ENCODE measurements at regions not wholly inside any gene's neighbourhood (a gene's known extent, or its start where the extent isn't known, plus 50 kb on each side); places are given as distances from the start of the nearest gene placed in this dataset.

DNA sequence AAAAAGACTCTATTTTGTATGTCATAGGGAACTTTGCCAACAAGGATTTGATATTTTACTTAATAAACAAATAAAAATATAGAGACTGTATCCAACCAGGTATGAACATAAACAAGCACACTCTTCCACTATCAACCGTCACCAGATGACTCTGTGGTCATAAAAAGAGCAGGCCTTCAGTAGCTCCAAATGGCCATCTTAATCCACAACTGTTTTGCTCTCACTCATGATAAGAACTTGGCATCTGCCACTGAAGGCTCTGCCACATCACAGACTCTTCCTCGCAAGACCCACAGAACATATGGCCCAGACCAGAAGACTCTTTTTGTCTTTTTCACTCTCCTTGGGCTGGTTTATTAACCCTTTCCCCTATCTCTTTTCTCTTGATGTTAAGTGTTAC is 98.7 kb upstream of the POM121L12 start:
- Histone ChIP-seq H3K4ac (ENCODE audit: low read depth, low read length) (no peak overlapping the region), H2AFZ (replicated peaks; ENCODE audit: low read length, poor library complexity) (no peak overlapping the region), H3K4me2 (ENCODE audit: low read depth, low read length) (no peak overlapping the region), H4K5ac (ENCODE audit: low read depth, low read length) (no peak overlapping the region), H3K56ac (ENCODE audit: extremely low read depth, insufficient read depth, low read length) (no peak overlapping the region), H3K9ac (ENCODE audit: low read depth, low read length) (no peak overlapping the region), H4K91ac (ENCODE audit: insufficient read depth, low read depth, low read length) (no peak overlapping the region), H3K36me3 (ENCODE audit: control insufficient read depth, insufficient read depth, low read length) (no peaks in the 10 kb centered on the region), H4K8ac (ENCODE audit: low read depth in 2 of 2, low read length in 2 of 2) (no peak overlapping the region), H3K79me1 (ENCODE audit: low read depth in 1 of 2, low read length in 2 of 2) (no peaks in the 10 kb centered on the region), H4K20me1 (ENCODE audit: insufficient read depth, low read length) (no peaks in the 10 kb centered on the region), H2AK5ac (ENCODE audit: low read depth, low read length) (no peak overlapping the region), H2BK20ac (ENCODE audit: low read depth, low read length) (no peak overlapping the region), H2AK9ac (replicated peaks; ENCODE audit: low read depth, low read length, poor library complexity) (no peak overlapping the region), H3K9me1 (ENCODE audit: insufficient read depth, low read length) (no peaks in the 10 kb centered on the region), H3K4me3 (ENCODE audit: insufficient read depth, low read depth, low read length) (no peak overlapping the region), H3K14ac (replicated peaks; ENCODE audit: low read depth, low read length) (no peak overlapping the region), H2BK120ac (ENCODE audit: low read depth, low read length) (no peak overlapping the region), H3K27me3 (ENCODE audit: control insufficient read depth, insufficient read depth, low read length) (no peaks in the 10 kb centered on the region), H3K9me3 (ENCODE audit: control insufficient read depth, insufficient read depth, low read length) (peaks cover 13% of the 10 kb centered on the region), H3K4me1 (ENCODE audit: control insufficient read depth, insufficient read depth, low read length) (no peaks in the 10 kb centered on the region), H3K18ac (ENCODE audit: low read depth, low read length) (no peak overlapping the region), H2BK15ac (ENCODE audit: low read depth, low read length) (no peak overlapping the region), H2BK5ac (ENCODE audit: low read depth, low read length, poor library complexity, severe bottlenecking) (no peak overlapping the region), H3K27ac (ENCODE audit: insufficient read depth, low read length) (no peak overlapping the region), H3K23ac (ENCODE audit: low read depth, low read length) (no peak overlapping the region)
- TF ChIP-seq, protein P1, sequence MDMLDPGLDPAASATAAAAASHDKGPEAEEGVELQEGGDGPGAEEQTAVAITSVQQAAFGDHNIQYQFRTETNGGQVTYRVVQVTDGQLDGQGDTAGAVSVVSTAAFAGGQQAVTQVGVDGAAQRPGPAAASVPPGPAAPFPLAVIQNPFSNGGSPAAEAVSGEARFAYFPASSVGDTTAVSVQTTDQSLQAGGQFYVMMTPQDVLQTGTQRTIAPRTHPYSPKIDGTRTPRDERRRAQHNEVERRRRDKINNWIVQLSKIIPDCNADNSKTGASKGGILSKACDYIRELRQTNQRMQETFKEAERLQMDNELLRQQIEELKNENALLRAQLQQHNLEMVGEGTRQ (IDR thresholded peaks at IDR 0.05; ENCODE audit: low read depth, low read length): no peak
- TF ChIP-seq NFE2L2 (IDR thresholded peaks at IDR 0.05; ENCODE audit: low read depth, low read length) (no peak), CEBPB (IDR thresholded peaks at IDR 0.05; ENCODE audit: low read depth, low read length) (no peak), CHD1 (IDR thresholded peaks at IDR 0.05; ENCODE audit: low read depth, low read length) (no peak), MAZ (IDR thresholded peaks at IDR 0.05; ENCODE audit: borderline replicate concordance, low read depth, low read length) (no peak), RAD21 (IDR thresholded peaks at IDR 0.05; ENCODE audit: low read length) (no peak), RFX5 (IDR thresholded peaks at IDR 0.05; ENCODE audit: low read depth, low read length) (no peak), POLR2A (IDR thresholded peaks at IDR 0.05; ENCODE audit: low read depth, low read length) (no peak), MAFK (IDR thresholded peaks at IDR 0.05; ENCODE audit: low read depth, low read length) (no peak), RCOR1 (IDR thresholded peaks at IDR 0.05; ENCODE audit: insufficient replicate concordance, low read length) (no peak), MXI1 (IDR thresholded peaks at IDR 0.05; ENCODE audit: borderline replicate concordance, low read depth, low read length) (no peak), FOS (IDR thresholded peaks at IDR 0.05; ENCODE audit: low read depth, low read length) (no peak), SMC3 (IDR thresholded peaks at IDR 0.05; ENCODE audit: low read depth, low read length) (no peak), BHLHE40 (IDR thresholded peaks at IDR 0.05; ENCODE audit: low read depth, low read length) (no peak)
- TF ChIP-seq, protein P2, sequence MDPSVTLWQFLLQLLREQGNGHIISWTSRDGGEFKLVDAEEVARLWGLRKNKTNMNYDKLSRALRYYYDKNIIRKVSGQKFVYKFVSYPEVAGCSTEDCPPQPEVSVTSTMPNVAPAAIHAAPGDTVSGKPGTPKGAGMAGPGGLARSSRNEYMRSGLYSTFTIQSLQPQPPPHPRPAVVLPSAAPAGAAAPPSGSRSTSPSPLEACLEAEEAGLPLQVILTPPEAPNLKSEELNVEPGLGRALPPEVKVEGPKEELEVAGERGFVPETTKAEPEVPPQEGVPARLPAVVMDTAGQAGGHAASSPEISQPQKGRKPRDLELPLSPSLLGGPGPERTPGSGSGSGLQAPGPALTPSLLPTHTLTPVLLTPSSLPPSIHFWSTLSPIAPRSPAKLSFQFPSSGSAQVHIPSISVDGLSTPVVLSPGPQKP (IDR thresholded peaks at IDR 0.05; ENCODE audit: borderline replicate concordance, low read depth, low read length): no peak
- TF ChIP-seq, protein P3, sequence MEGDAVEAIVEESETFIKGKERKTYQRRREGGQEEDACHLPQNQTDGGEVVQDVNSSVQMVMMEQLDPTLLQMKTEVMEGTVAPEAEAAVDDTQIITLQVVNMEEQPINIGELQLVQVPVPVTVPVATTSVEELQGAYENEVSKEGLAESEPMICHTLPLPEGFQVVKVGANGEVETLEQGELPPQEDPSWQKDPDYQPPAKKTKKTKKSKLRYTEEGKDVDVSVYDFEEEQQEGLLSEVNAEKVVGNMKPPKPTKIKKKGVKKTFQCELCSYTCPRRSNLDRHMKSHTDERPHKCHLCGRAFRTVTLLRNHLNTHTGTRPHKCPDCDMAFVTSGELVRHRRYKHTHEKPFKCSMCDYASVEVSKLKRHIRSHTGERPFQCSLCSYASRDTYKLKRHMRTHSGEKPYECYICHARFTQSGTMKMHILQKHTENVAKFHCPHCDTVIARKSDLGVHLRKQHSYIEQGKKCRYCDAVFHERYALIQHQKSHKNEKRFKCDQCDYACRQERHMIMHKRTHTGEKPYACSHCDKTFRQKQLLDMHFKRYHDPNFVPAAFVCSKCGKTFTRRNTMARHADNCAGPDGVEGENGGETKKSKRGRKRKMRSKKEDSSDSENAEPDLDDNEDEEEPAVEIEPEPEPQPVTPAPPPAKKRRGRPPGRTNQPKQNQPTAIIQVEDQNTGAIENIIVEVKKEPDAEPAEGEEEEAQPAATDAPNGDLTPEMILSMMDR (conservative IDR thresholded peaks at IDR 0.05; ENCODE audit: low read depth, low read length): no peak
- DNase-seq (no peak), ATAC-seq (ENCODE audit: low read depth) (no peak)
- dilution Hi-C loops (cut with HindIII; ENCODE audit: low sequenced_read_pairs, unreplicated experiment) (no loop called here), intact Hi-C loops (cut with micrococcal nuclease) (no loop called here), in situ Hi-C loops (cut with MboI; ENCODE audit: low sequenced_read_pairs) (no loop called here)
- ChIA-PET CTCF (no interaction called here), POLR2A (ENCODE audit: unreplicated experiment) (no interaction called here)
- WGBS, 2 experiments (ENCODE audit: extremely low coverage in 2 of 2, insufficient read length in 1 of 2): no CpG with 5 or more reads among the region's 2 CpGs
- BruUV-seq (replicated peaks): no TSS peak
